DMS114 treated with DMSO at 0.1 percent for 48 hours (cell line): ENCODE measurements at regions not wholly inside any gene's neighbourhood (a gene's known extent, or its start where the extent isn't known, plus 50 kb on each side); places are given as distances from the start of the nearest gene placed in this dataset.

Source experiments
- DNase-seq: peaks from one replicate; lab custom pipeline; 2025; ENCODE audit not compliant: unreplicated experiment; lab: John Stamatoyannopoulos, UW

- DNase-seq, result no peak
These were observed 69.2 kb upstream of the CCN6 start for GRCh38 chr6:111984516-111985201.

GRCh38 chr6:111985202-111985731 lies 68.6 kb upstream of the CCN6 start:
- no peak for DNase-seq

GRCh38 chr6:111986651-111987050 lies 67.3 kb upstream of the CCN6 start:
- DNase-seq, result no peak

- DNase-seq, result no peak
These were observed 66.6 kb upstream of the CCN6 start for GRCh38 chr6:111987295-111987694.

- no peak for DNase-seq
These were observed 65.0 kb upstream of the CCN6 start for GRCh38 chr6:111988926-111989325.

- no peak for DNase-seq
These were observed 64.2 kb upstream of the CCN6 start for GRCh38 chr6:111989743-111990142.

- no peak for DNase-seq
These were observed 63.7 kb upstream of the CCN6 start for GRCh38 chr6:111990214-111990613.

GRCh38 chr6:111992851-111993250 lies 61.1 kb upstream of the CCN6 start:
- DNase-seq, result no peak

GRCh38 chr6:111993342-111993741 lies 60.6 kb upstream of the CCN6 start:
- DNase-seq, result no peak

GRCh38 chr6:111994791-111995190 lies 59.1 kb upstream of the CCN6 start:
- no peak for DNase-seq

- DNase-seq, result no peak
These were observed 58.5 kb upstream of the CCN6 start for GRCh38 chr6:111995404-111995803.

- no peak for DNase-seq
These were observed 57.6 kb upstream of the CCN6 start for GRCh38 chr6:111996144-111996865.

- DNase-seq, result peak; percentile 61
These were observed 56.6 kb upstream of the CCN6 start for GRCh38 chr6:111997078-111997852.

GRCh38 chr6:111997853-111998208 lies 56.1 kb upstream of the CCN6 start:
- DNase-seq, result no peak

GRCh38 chr6:112002307-112002706 lies 51.6 kb upstream of the CCN6 start:
- DNase-seq, result no peak
